GM12878 (cell line): ENCODE measurements at regions not wholly inside any gene's neighbourhood (a gene's known extent, or its start where the extent isn't known, plus 50 kb on each side); places are given as distances from the start of the nearest gene placed in this dataset.

ENCODE experiments used
- ATAC-seq: fragments of 200-7000 bp; cut with Tn5 transposase; 3 replicates; pipeline ENCODE4 v1.9.1; 2020; ENCODE audit warnings: mild to moderate bottlenecking, moderate library complexity
- BruUV-seq: library from RNA; stranded (reverse); fragments of 400-500 nt; replicated peaks from 2 replicates; lab custom pipeline; 2021; lab: Mats Ljungman, UMichigan
- CTCF ChIA-PET: fragments of 300-600 bp; sonication (Branson Sonifier 250); formaldehyde crosslinking; extraction: SDS; loops from one replicate; lab custom pipeline; 2021; ENCODE audit warnings: inconsistent platforms; lab: Yijun Ruan, JAX
- POLR2A ChIA-PET: fragments of 350-600 bp; formaldehyde crosslinking; extraction: SDS; loops from one replicate; lab custom pipeline; 2021; ENCODE audit warnings: inconsistent platforms; lab: Charles Lee
- RAD21 ChIA-PET: fragments of 300-600 bp; sonication (Branson Sonifier 250); formaldehyde crosslinking; loops from one replicate; lab custom pipeline; 2023; ENCODE audit warnings: antibody characterized with exemption; ENCODE audit not compliant: unreplicated experiment; lab: Charles Lee
- SMC1A ChIA-PET: fragments of 300-600 bp; sonication (Branson Sonifier 250); formaldehyde crosslinking; loops from one replicate; lab custom pipeline; 2023; ENCODE audit not compliant: unreplicated experiment, uncharacterized antibody; lab: Charles Lee
- DNase-seq: peaks from one replicate; pipeline ENCODE4 v3.0.0-alpha.2; 2011; ENCODE audit warnings: low read depth, low spot score
- FAIRE-seq: peaks from 3 replicates; lab custom pipeline; 2011; peaks lifted over from hg19 to GRCh38; lab: Jason Lieb, UNC
- H2AFZ ChIP-seq: 2 replicates; pipeline ENCODE4 v1.6.0; 2011; ENCODE audit warnings: low read depth, low read length, control low read depth; ENCODE audit not compliant: control insufficient read depth
- H3K27ac ChIP-seq: 2 replicates; pipeline ENCODE4 v1.5.1; 2011; ENCODE audit warnings: control low read depth; ENCODE audit not compliant: control insufficient read depth, insufficient read depth
- H3K27me3 ChIP-seq, 2 experiments: replicated peaks in 1 of 2; 2 replicates each; pipeline versions ENCODE4 v1.6.0 to v1.6.1; 2011; ENCODE audit warnings: low read length in 1 of 2; ENCODE audit not compliant: control insufficient read depth in 2 of 2, insufficient read depth in 2 of 2
- H3K36me3 ChIP-seq, 2 experiments: 2 replicates each; pipeline ENCODE4 v1.5.1; 2011; ENCODE audit warnings: low read length in 1 of 2; ENCODE audit not compliant: control insufficient read depth in 2 of 2, insufficient read depth in 2 of 2
- H3K4me1 ChIP-seq: 2 replicates; pipeline ENCODE4 v1.6.1; 2011; ENCODE audit warnings: mild to moderate bottlenecking, low read length, moderate library complexity, mixed read lengths; ENCODE audit not compliant: control insufficient read depth, insufficient read depth
- H3K4me2 ChIP-seq: 2 replicates; pipeline ENCODE4 v1.6.0; 2011; ENCODE audit warnings: control low read depth; ENCODE audit not compliant: control insufficient read depth, insufficient read depth
- H3K4me3 ChIP-seq: fragments of 200-600 bp; sonication (generic); 2 replicates; pipeline ENCODE4 v1.5.1; 2016
- H3K79me2 ChIP-seq: 2 replicates; pipeline ENCODE4 v1.6.0; 2011; ENCODE audit warnings: low read length; ENCODE audit not compliant: control insufficient read depth, insufficient read depth
- H3K9ac ChIP-seq: 2 replicates; pipeline ENCODE4 v1.8.0; 2011; ENCODE audit warnings: low read length, control low read depth, mixed read lengths; ENCODE audit not compliant: control insufficient read depth, insufficient read depth
- H3K9me3 ChIP-seq: replicated peaks from 3 replicates; pipeline ENCODE4 v1.5.1; 2011; ENCODE audit warnings: mild to moderate bottlenecking, low read length; ENCODE audit not compliant: control insufficient read depth, insufficient read depth
- H4K20me1 ChIP-seq: 2 replicates; pipeline ENCODE4 v1.6.0; 2011; ENCODE audit not compliant: control insufficient read depth, insufficient read depth
- HCFC1 ChIP-seq: fragments of 150-350 bp; IDR thresholded peaks from 2 replicates; pipeline ENCODE4 v1.6.1; 2014; ENCODE audit warnings: low read length
- HDAC2 ChIP-seq: fragments of 200-600 bp; sonication (generic); IDR thresholded peaks from 2 replicates; pipeline ENCODE4 v1.6.1; 2017
- RFX5 ChIP-seq: IDR thresholded peaks from 2 replicates; pipeline ENCODE4 v1.6.1; 2011; ENCODE audit warnings: low read depth, low read length, improper control_type of control experiment
- WGBS: methylation state at CpG from one replicate; pipeline ENCODE4 v1.1.6; 2016; ENCODE audit warnings: low lambda C conversion rate; ENCODE audit not compliant: insufficient replicate concordance, insufficient coverage; ENCODE audit errors: missing lambda C conversion rate; 5-methylcytosine and 5-hydroxymethylcytosine counted together
- in situ Hi-C: fragments of 300-500 bp; cut with MboI; formaldehyde crosslinking; loops from 9 replicates; pipeline ENCODE4 v1.14.3; 2018; ENCODE audit warnings: mixed read lengths
- intact Hi-C: fragments of 100-400 bp; cut with micrococcal nuclease; formaldehyde crosslinking; loops from one replicate; pipeline ENCODE4 v1.14.2; 2022; ENCODE audit not compliant: unreplicated experiment

DNA sequence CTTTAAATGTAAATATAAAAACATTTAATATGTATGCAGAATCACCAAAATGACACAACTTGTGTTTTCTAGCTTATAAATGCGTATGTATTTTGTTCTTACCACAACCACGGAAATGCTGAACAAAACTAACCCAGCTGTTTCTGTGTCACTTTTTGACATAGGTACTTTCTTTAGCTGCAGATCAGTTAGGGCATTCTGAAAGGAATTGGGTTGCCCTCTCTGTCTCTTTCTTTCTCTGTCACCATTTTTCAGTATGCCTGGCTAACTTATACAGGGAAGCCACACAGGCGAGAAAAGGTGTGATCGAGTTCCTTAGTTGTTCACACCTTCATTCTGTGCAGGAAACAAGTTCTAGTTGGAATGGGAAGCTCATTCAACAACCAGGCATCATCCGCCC lies 72.6 kb upstream of the ARGLU1 start:
- Histone ChIP-seq H3K4me3 (no peak overlapping the region), H3K27me3 (no peaks in the 10 kb centered on the region; a peak in 2 of 4 replicates), H3K9ac (no peak overlapping the region), H4K20me1 (no peaks in the 10 kb centered on the region), H3K4me2 (no peak overlapping the region), H3K36me3 (no peaks in the 10 kb centered on the region), H2AFZ (no peak overlapping the region), H3K79me2 (no peaks in the 10 kb centered on the region), H3K9me3 (no peaks in the 10 kb centered on the region), H3K4me1 (no peaks in the 10 kb centered on the region), H3K27ac (no peak overlapping the region)
- SMC1A ChIA-PET: interaction anchor here (0.6 to 0.8 kb wide), 2 partner anchors 484 to 547 kb away, joined by 3 read pairs; no protein-coding TSS in a partner anchor
- ATAC-seq: no peak
- RAD21 ChIA-PET: no interaction called here
- CTCF ChIA-PET: no interaction called here
- 11% methylated on average over 5 of the region's 5 CpGs for WGBS
- in situ Hi-C loops (no loop called here), intact Hi-C loops (no loop called here)
- POLR2A ChIA-PET: no interaction called here
- TF ChIP-seq HCFC1: no peak
- DNase-seq: no peak
- BruUV-seq: no TSS peak
- FAIRE-seq: no peak

DNA sequence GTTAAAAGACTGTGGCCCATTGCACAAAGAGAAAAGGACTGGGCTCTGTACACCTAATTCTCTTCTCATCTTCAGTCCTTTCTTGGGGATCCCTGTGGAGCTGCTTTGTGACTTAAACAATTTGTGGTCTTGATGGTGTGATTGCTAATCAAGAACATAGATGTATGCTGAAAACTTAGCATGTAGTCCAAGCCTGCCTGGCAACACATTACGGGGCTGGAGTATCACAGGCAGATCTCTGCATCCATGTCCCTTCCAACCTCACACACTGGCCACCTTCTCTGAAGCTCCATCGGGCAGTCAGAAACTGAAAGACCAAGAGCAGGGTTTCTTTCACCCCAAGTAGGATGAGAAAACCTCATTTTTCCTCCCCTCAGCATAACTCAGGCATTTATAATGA lies 69.6 kb upstream of the ARGLU1 start:
- FAIRE-seq: no peak
- 28% methylated on average over 2 of the region's 2 CpGs for WGBS
- ChIA-PET RAD21 (no interaction called here), SMC1A (interaction anchor here (0.7 kb wide), 1 partner anchor 16 kb away, joined by 4 read pairs; no protein-coding TSS in a partner anchor), CTCF (interaction anchor here (1.1 kb wide), 1 partner anchor 8 kb away, joined by 3 read pairs; no protein-coding TSS in a partner anchor), POLR2A (no interaction called here)
- no peaks in the 10 kb centered on the region for H3K4me1 ChIP-seq
- intact Hi-C loops (no loop called here), in situ Hi-C loops (no loop called here)
- TF ChIP-seq RFX5 (peak; percentile 75), HDAC2 (no peak)
- H3K4me2 ChIP-seq: no peak overlapping the region
- no peak overlapping the region for H3K27ac ChIP-seq
- no peak overlapping the region for H3K4me3 ChIP-seq
- no peaks in the 10 kb centered on the region for H4K20me1 ChIP-seq
- no peak overlapping the region for H2AFZ ChIP-seq
- H3K27me3 ChIP-seq: no peaks in the 10 kb centered on the region; a peak in 2 of 4 replicates
- no TSS peak for BruUV-seq
- no peaks in the 10 kb centered on the region for H3K9me3 ChIP-seq
- no peaks in the 10 kb centered on the region for H3K79me2 ChIP-seq
- H3K9ac ChIP-seq: no peak overlapping the region
- DNase-seq: no peak
- no peaks in the 10 kb centered on the region for H3K36me3 ChIP-seq
- ATAC-seq: no peak
